Ovary (tissue), 3 donors: ENCODE measurements at regions not wholly inside any gene's neighbourhood (a gene's known extent, or its start where the extent isn't known, plus 50 kb on each side); places are given as distances from the start of the nearest gene placed in this dataset.

Experiments
- POLR2A ChIP-seq: fragments of 450-650 bp; IDR thresholded peaks from one replicate; pipeline ENCODE4 v1.6.1; 2017; ENCODE audit warnings: antibody characterized with exemption, mild to moderate bottlenecking, moderate library complexity
- TF ChIP-seq, protein P1 (sequence below), 3 donors: fragments of 450-650 bp in 2 of 3; fragments of 200-600 bp in 1 of 3; IDR thresholded peaks; one replicate each; pipeline versions ENCODE4 v1.5.1 to v1.8.0; 2016 to 2022; ENCODE audit warnings: antibody characterized with exemption in 3 of 3, mild to moderate bottlenecking in 1 of 3
- donor health status: DM: no; HTN: no; CAD: no.

DNA sequence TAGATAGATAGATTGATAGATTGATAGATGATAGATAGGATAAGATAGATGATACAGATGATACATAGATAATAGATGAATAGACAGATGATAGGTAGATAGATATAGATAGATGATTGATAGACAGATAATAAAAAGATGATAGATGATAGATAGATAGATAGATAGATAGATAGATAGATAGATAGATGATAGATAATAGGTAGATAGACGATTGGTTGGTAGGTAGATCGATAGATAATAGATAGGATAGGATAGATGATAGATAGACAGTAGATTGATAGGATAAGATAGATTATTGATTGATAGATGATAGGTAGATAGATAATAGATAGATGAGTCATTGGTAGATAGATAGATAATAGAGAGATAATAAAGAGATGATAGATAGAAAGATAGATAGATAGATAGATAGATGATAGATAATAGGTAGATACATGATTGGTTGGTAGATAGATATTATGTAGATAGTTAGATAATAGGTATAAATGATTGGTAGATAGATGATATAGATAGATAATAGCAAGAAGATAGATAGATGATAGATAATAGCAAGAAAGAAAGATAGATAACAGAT lies 109.4 kb upstream of the C16orf82 start:
- no peak for TF ChIP-seq POLR2A
- TF ChIP-seq, protein P1, sequence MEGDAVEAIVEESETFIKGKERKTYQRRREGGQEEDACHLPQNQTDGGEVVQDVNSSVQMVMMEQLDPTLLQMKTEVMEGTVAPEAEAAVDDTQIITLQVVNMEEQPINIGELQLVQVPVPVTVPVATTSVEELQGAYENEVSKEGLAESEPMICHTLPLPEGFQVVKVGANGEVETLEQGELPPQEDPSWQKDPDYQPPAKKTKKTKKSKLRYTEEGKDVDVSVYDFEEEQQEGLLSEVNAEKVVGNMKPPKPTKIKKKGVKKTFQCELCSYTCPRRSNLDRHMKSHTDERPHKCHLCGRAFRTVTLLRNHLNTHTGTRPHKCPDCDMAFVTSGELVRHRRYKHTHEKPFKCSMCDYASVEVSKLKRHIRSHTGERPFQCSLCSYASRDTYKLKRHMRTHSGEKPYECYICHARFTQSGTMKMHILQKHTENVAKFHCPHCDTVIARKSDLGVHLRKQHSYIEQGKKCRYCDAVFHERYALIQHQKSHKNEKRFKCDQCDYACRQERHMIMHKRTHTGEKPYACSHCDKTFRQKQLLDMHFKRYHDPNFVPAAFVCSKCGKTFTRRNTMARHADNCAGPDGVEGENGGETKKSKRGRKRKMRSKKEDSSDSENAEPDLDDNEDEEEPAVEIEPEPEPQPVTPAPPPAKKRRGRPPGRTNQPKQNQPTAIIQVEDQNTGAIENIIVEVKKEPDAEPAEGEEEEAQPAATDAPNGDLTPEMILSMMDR (IDR thresholded peaks at IDR 0.05) = no peak
